ENCODE measurements at regions not wholly inside any gene's neighbourhood (a gene's known extent, or its start where the extent isn't known, plus 50 kb on each side); places are given as distances from the start of the nearest gene placed in this dataset.

- Histone ChIP-seq H3K36me3 (ENCODE audit: control insufficient read depth in 3 of 3, insufficient read depth in 3 of 3, low read length in 3 of 3) (no peaks in the 10 kb centered on the region), H3K9me3 (ENCODE audit: control insufficient read depth in 3 of 3, low read length in 3 of 3) (no peaks in the 10 kb centered on the region), H3K27ac (ENCODE audit: low read depth, low read length) (no peak overlapping the region), H3K9ac (ENCODE audit: low read depth in 1 of 3, low read length in 3 of 3) (no peak overlapping the region), H3K4me3 (ENCODE audit: low read length in 3 of 3) (no peak overlapping the region), H3K27me3 (ENCODE audit: control insufficient read depth in 3 of 3, insufficient read depth in 3 of 3, low read length in 3 of 3) (no peaks in the 10 kb centered on the region), H3K4me1 (ENCODE audit: control insufficient read depth in 3 of 3, insufficient read depth in 3 of 3, low read length in 3 of 3) (no peaks in the 10 kb centered on the region)
These were observed 540.1 kb upstream of the FAM241A start for GRCh38 chr4:111605111-111605510.

GRCh38 chr4:111610681-111611080, 534.6 kb upstream of the FAM241A start:
- no peak overlapping the region for H3K9ac ChIP-seq (ENCODE audit: low read depth in 1 of 3, low read length in 3 of 3)
- H3K36me3 ChIP-seq (ENCODE audit: control insufficient read depth in 3 of 3, insufficient read depth in 3 of 3, low read length in 3 of 3) = no peaks in the 10 kb centered on the region
- H3K27me3 ChIP-seq (ENCODE audit: control insufficient read depth in 3 of 3, insufficient read depth in 3 of 3, low read length in 3 of 3) = no peaks in the 10 kb centered on the region
- no peak overlapping the region for H3K4me3 ChIP-seq (ENCODE audit: low read length in 3 of 3)
- no peaks in the 10 kb centered on the region for H3K4me1 ChIP-seq (ENCODE audit: control insufficient read depth in 3 of 3, insufficient read depth in 3 of 3, low read length in 3 of 3)
- no peak overlapping the region for H3K27ac ChIP-seq (ENCODE audit: low read depth, low read length)
- no peaks in the 10 kb centered on the region for H3K9me3 ChIP-seq (ENCODE audit: control insufficient read depth in 3 of 3, low read length in 3 of 3)

GRCh38 chr4:111618908-111619307, 526.3 kb upstream of the FAM241A start:
- Histone ChIP-seq H3K4me3 (ENCODE audit: low read length in 3 of 3) (no peak overlapping the region), H3K36me3 (ENCODE audit: control insufficient read depth in 3 of 3, insufficient read depth in 3 of 3, low read length in 3 of 3) (no peaks in the 10 kb centered on the region), H3K9ac (ENCODE audit: low read depth in 1 of 3, low read length in 3 of 3) (no peak overlapping the region), H3K27ac (ENCODE audit: low read depth, low read length) (no peak overlapping the region), H3K27me3 (ENCODE audit: control insufficient read depth in 3 of 3, insufficient read depth in 3 of 3, low read length in 3 of 3) (no peaks in the 10 kb centered on the region), H3K4me1 (ENCODE audit: control insufficient read depth in 3 of 3, insufficient read depth in 3 of 3, low read length in 3 of 3) (no peaks in the 10 kb centered on the region), H3K9me3 (ENCODE audit: control insufficient read depth in 3 of 3, low read length in 3 of 3) (no peaks in the 10 kb centered on the region)

GRCh38 chr4:111628437-111628836, 516.8 kb upstream of the FAM241A start:
- Histone ChIP-seq H3K27me3 (ENCODE audit: control insufficient read depth in 3 of 3, insufficient read depth in 3 of 3, low read length in 3 of 3) (no peaks in the 10 kb centered on the region), H3K9ac (ENCODE audit: low read depth in 1 of 3, low read length in 3 of 3) (no peak overlapping the region), H3K36me3 (ENCODE audit: control insufficient read depth in 3 of 3, insufficient read depth in 3 of 3, low read length in 3 of 3) (no peaks in the 10 kb centered on the region), H3K27ac (ENCODE audit: low read depth, low read length) (no peak overlapping the region), H3K4me3 (ENCODE audit: low read length in 3 of 3) (no peak overlapping the region), H3K4me1 (ENCODE audit: control insufficient read depth in 3 of 3, insufficient read depth in 3 of 3, low read length in 3 of 3) (no peaks in the 10 kb centered on the region), H3K9me3 (ENCODE audit: control insufficient read depth in 3 of 3, low read length in 3 of 3) (no peaks in the 10 kb centered on the region)

- no peaks in the 10 kb centered on the region for H3K27me3 ChIP-seq (ENCODE audit: control insufficient read depth in 3 of 3, insufficient read depth in 3 of 3, low read length in 3 of 3)
- H3K9me3 ChIP-seq (ENCODE audit: control insufficient read depth in 3 of 3, low read length in 3 of 3) = no peaks in the 10 kb centered on the region
- H3K9ac ChIP-seq (ENCODE audit: low read depth in 1 of 3, low read length in 3 of 3) = no peak overlapping the region
- no peak overlapping the region for H3K27ac ChIP-seq (ENCODE audit: low read depth, low read length)
- H3K36me3 ChIP-seq (ENCODE audit: control insufficient read depth in 3 of 3, insufficient read depth in 3 of 3, low read length in 3 of 3) = no peaks in the 10 kb centered on the region
- no peak overlapping the region for H3K4me3 ChIP-seq (ENCODE audit: low read length in 3 of 3)
- H3K4me1 ChIP-seq (ENCODE audit: control insufficient read depth in 3 of 3, insufficient read depth in 3 of 3, low read length in 3 of 3) = no peaks in the 10 kb centered on the region
These were observed 514.5 kb upstream of the FAM241A start for GRCh38 chr4:111630705-111631104.

GRCh38 chr4:111631215-111631999, 513.8 kb upstream of the FAM241A start:
- no peaks in the 10 kb centered on the region for H3K27me3 ChIP-seq (ENCODE audit: control insufficient read depth in 3 of 3, insufficient read depth in 3 of 3, low read length in 3 of 3)
- no peak overlapping the region for H3K9ac ChIP-seq (ENCODE audit: low read depth in 1 of 3, low read length in 3 of 3)
- H3K4me3 ChIP-seq (ENCODE audit: low read length in 3 of 3) = no peak overlapping the region
- no peak overlapping the region for H3K27ac ChIP-seq (ENCODE audit: low read depth, low read length)
- H3K36me3 ChIP-seq (ENCODE audit: control insufficient read depth in 3 of 3, insufficient read depth in 3 of 3, low read length in 3 of 3) = no peaks in the 10 kb centered on the region
- H3K9me3 ChIP-seq (ENCODE audit: control insufficient read depth in 3 of 3, low read length in 3 of 3) = no peaks in the 10 kb centered on the region
- no peaks in the 10 kb centered on the region for H3K4me1 ChIP-seq (ENCODE audit: control insufficient read depth in 3 of 3, insufficient read depth in 3 of 3, low read length in 3 of 3)

GRCh38 chr4:111632641-111633151, 512.6 kb upstream of the FAM241A start:
- Histone ChIP-seq H3K27ac (ENCODE audit: low read depth, low read length) (no peak overlapping the region), H3K27me3 (ENCODE audit: control insufficient read depth in 3 of 3, insufficient read depth in 3 of 3, low read length in 3 of 3) (no peaks in the 10 kb centered on the region), H3K4me3 (ENCODE audit: low read length in 3 of 3) (no peak overlapping the region), H3K9ac (ENCODE audit: low read depth in 1 of 3, low read length in 3 of 3) (no peak overlapping the region), H3K4me1 (ENCODE audit: control insufficient read depth in 3 of 3, insufficient read depth in 3 of 3, low read length in 3 of 3) (no peaks in the 10 kb centered on the region), H3K9me3 (ENCODE audit: control insufficient read depth in 3 of 3, low read length in 3 of 3) (no peaks in the 10 kb centered on the region), H3K36me3 (ENCODE audit: control insufficient read depth in 3 of 3, insufficient read depth in 3 of 3, low read length in 3 of 3) (no peaks in the 10 kb centered on the region)

- Histone ChIP-seq H3K9ac (ENCODE audit: low read depth in 1 of 3, low read length in 3 of 3) (no peak overlapping the region), H3K36me3 (ENCODE audit: control insufficient read depth in 3 of 3, insufficient read depth in 3 of 3, low read length in 3 of 3) (no peaks in the 10 kb centered on the region), H3K4me3 (ENCODE audit: low read length in 3 of 3) (no peak overlapping the region), H3K27ac (ENCODE audit: low read depth, low read length) (no peak overlapping the region), H3K4me1 (ENCODE audit: control insufficient read depth in 3 of 3, insufficient read depth in 3 of 3, low read length in 3 of 3) (no peaks in the 10 kb centered on the region), H3K9me3 (ENCODE audit: control insufficient read depth in 3 of 3, low read length in 3 of 3) (no peaks in the 10 kb centered on the region), H3K27me3 (ENCODE audit: control insufficient read depth in 3 of 3, insufficient read depth in 3 of 3, low read length in 3 of 3) (no peaks in the 10 kb centered on the region)
These were observed 511.5 kb upstream of the FAM241A start for GRCh38 chr4:111633663-111634266.

- Histone ChIP-seq H3K9me3 (ENCODE audit: control insufficient read depth in 3 of 3, low read length in 3 of 3) (no peaks in the 10 kb centered on the region), H3K4me1 (ENCODE audit: control insufficient read depth in 3 of 3, insufficient read depth in 3 of 3, low read length in 3 of 3) (no peaks in the 10 kb centered on the region), H3K4me3 (ENCODE audit: low read length in 3 of 3) (no peak overlapping the region), H3K9ac (ENCODE audit: low read depth in 1 of 3, low read length in 3 of 3) (no peak overlapping the region), H3K36me3 (ENCODE audit: control insufficient read depth in 3 of 3, insufficient read depth in 3 of 3, low read length in 3 of 3) (no peaks in the 10 kb centered on the region), H3K27me3 (ENCODE audit: control insufficient read depth in 3 of 3, insufficient read depth in 3 of 3, low read length in 3 of 3) (no peaks in the 10 kb centered on the region), H3K27ac (ENCODE audit: low read depth, low read length) (no peak overlapping the region)
These were observed 509.6 kb upstream of the FAM241A start for GRCh38 chr4:111635646-111636045.

- Histone ChIP-seq H3K27ac (ENCODE audit: low read depth, low read length) (no peak overlapping the region), H3K9me3 (ENCODE audit: control insufficient read depth in 3 of 3, low read length in 3 of 3) (no peaks in the 10 kb centered on the region), H3K9ac (ENCODE audit: low read depth in 1 of 3, low read length in 3 of 3) (no peak overlapping the region), H3K4me1 (ENCODE audit: control insufficient read depth in 3 of 3, insufficient read depth in 3 of 3, low read length in 3 of 3) (no peaks in the 10 kb centered on the region), H3K27me3 (ENCODE audit: control insufficient read depth in 3 of 3, insufficient read depth in 3 of 3, low read length in 3 of 3) (no peaks in the 10 kb centered on the region), H3K36me3 (ENCODE audit: control insufficient read depth in 3 of 3, insufficient read depth in 3 of 3, low read length in 3 of 3) (no peaks in the 10 kb centered on the region), H3K4me3 (ENCODE audit: low read length in 3 of 3) (no peak overlapping the region)
These were observed 508.2 kb upstream of the FAM241A start for GRCh38 chr4:111636961-111637585.
